Activated naive CD4-positive, alpha-beta T cell treated with anti-CD3 and anti-CD28 coated beads, Interleukin-2, amount 10 ng/mL, durations not matched to agents 7 days and 5 days (primary cell): ENCODE measurements at regions not wholly inside any gene's neighbourhood (a gene's known extent, or its start where the extent isn't known, plus 50 kb on each side); places are given as distances from the start of the nearest gene placed in this dataset.
"Not testable (repeated sequence)": the region's sequence is repeated elsewhere in the genome, so short reads cannot be mapped to it uniquely, and the experiment has no call there.

ENCODE experiments used
- CTCF ChIA-PET: fragments of 350-600 bp; sonication (Branson Sonifier 250); formaldehyde crosslinking; loops from one replicate; lab custom pipeline; 2021; ENCODE audit warnings: antibody characterized with exemption; lab: Charles Lee
- DNase-seq: peaks from one replicate; pipeline ENCODE4 v3.0.0-alpha.2; 2020
- H3K27ac Mint-ChIP-seq: one replicate; pipeline ENCODE4 v1.8.0; 2021; ENCODE audit warnings: mild to moderate bottlenecking, moderate library complexity, mixed read lengths
- H3K27me3 Mint-ChIP-seq: one replicate; pipeline ENCODE4 v1.8.0; 2021; ENCODE audit warnings: mild to moderate bottlenecking, mixed read lengths
- H3K36me3 Mint-ChIP-seq: one replicate; pipeline ENCODE4 v1.8.0; 2021; ENCODE audit warnings: mixed read lengths
- H3K4me1 Mint-ChIP-seq: one replicate; pipeline ENCODE4 v1.8.0; 2021; ENCODE audit warnings: mixed read lengths
- H3K4me3 Mint-ChIP-seq: one replicate; pipeline ENCODE4 v1.8.0; 2021; ENCODE audit warnings: mild to moderate bottlenecking, moderate library complexity, mixed read lengths
- H3K9me3 Mint-ChIP-seq: one replicate; pipeline ENCODE4 v1.8.0; 2021; ENCODE audit warnings: mixed read lengths

- H3K27me3 Mint-ChIP-seq: peaks cover 12% of the 10 kb centered on the region
- peak; percentile 15 for DNase-seq
- H3K27ac Mint-ChIP-seq, CTCF ChIA-PET, H3K9me3 Mint-ChIP-seq, H3K4me3 Mint-ChIP-seq, H3K4me1 Mint-ChIP-seq, H3K36me3 Mint-ChIP-seq: not testable (repeated sequence)
Observed at GRCh38 chr15:30195355-30196008, 60.6 kb downstream of the GOLGA8T start.

- H3K27ac Mint-ChIP-seq, H3K4me3 Mint-ChIP-seq, H3K4me1 Mint-ChIP-seq, H3K36me3 Mint-ChIP-seq, H3K9me3 Mint-ChIP-seq, CTCF ChIA-PET: not testable (repeated sequence)
- H3K27me3 Mint-ChIP-seq: peaks cover 12% of the 10 kb centered on the region
- DNase-seq: peak; percentile 48
Observed at GRCh38 chr15:30196009-30196375, 61.1 kb downstream of the GOLGA8T start.

- H3K4me1 Mint-ChIP-seq, H3K27me3 Mint-ChIP-seq, DNase-seq, H3K27ac Mint-ChIP-seq, H3K9me3 Mint-ChIP-seq, H3K4me3 Mint-ChIP-seq, H3K36me3 Mint-ChIP-seq, CTCF ChIA-PET: not testable (repeated sequence)
Observed at GRCh38 chr15:30196769-30197168, 61.9 kb downstream of the GOLGA8T start.

- CTCF ChIA-PET, H3K36me3 Mint-ChIP-seq, DNase-seq, H3K27ac Mint-ChIP-seq, H3K27me3 Mint-ChIP-seq, H3K9me3 Mint-ChIP-seq, H3K4me1 Mint-ChIP-seq, H3K4me3 Mint-ChIP-seq: not testable (repeated sequence)
Observed at GRCh38 chr15:30201517-30201916, 66.7 kb downstream of the GOLGA8T start.

- H3K4me3 Mint-ChIP-seq, H3K27ac Mint-ChIP-seq, CTCF ChIA-PET, H3K4me1 Mint-ChIP-seq, H3K27me3 Mint-ChIP-seq, H3K9me3 Mint-ChIP-seq, H3K36me3 Mint-ChIP-seq, DNase-seq: not testable (repeated sequence)
Observed at GRCh38 chr15:30213733-30214132, 78.9 kb downstream of the GOLGA8T start.

GRCh38 chr15:30221803-30222202 lies 87.0 kb downstream of the GOLGA8T start:
- H3K27me3 Mint-ChIP-seq, H3K27ac Mint-ChIP-seq, CTCF ChIA-PET, DNase-seq, H3K36me3 Mint-ChIP-seq, H3K4me3 Mint-ChIP-seq, H3K9me3 Mint-ChIP-seq, H3K4me1 Mint-ChIP-seq: not testable (repeated sequence)

GRCh38 chr15:30222798-30223591 lies 88.1 kb downstream of the GOLGA8T start:
- H3K4me3 Mint-ChIP-seq, DNase-seq, H3K27ac Mint-ChIP-seq, H3K36me3 Mint-ChIP-seq, H3K4me1 Mint-ChIP-seq, H3K27me3 Mint-ChIP-seq, H3K9me3 Mint-ChIP-seq, CTCF ChIA-PET: not testable (repeated sequence)

- H3K27ac Mint-ChIP-seq, H3K9me3 Mint-ChIP-seq, H3K27me3 Mint-ChIP-seq, H3K4me1 Mint-ChIP-seq, H3K36me3 Mint-ChIP-seq, DNase-seq, H3K4me3 Mint-ChIP-seq, CTCF ChIA-PET: not testable (repeated sequence)
Observed at GRCh38 chr15:30225233-30225891, 90.5 kb downstream of the GOLGA8T start.

GRCh38 chr15:30261432-30262141 lies 126.7 kb downstream of the GOLGA8T start:
- H3K27me3 Mint-ChIP-seq, H3K4me3 Mint-ChIP-seq, H3K9me3 Mint-ChIP-seq, H3K27ac Mint-ChIP-seq, H3K4me1 Mint-ChIP-seq, DNase-seq, H3K36me3 Mint-ChIP-seq, CTCF ChIA-PET: not testable (repeated sequence)

- H3K36me3 Mint-ChIP-seq, H3K27me3 Mint-ChIP-seq, H3K4me3 Mint-ChIP-seq, H3K9me3 Mint-ChIP-seq, H3K4me1 Mint-ChIP-seq, DNase-seq, CTCF ChIA-PET, H3K27ac Mint-ChIP-seq: not testable (repeated sequence)
Observed at GRCh38 chr15:30262142-30262460, 127.2 kb downstream of the GOLGA8T start.

- H3K4me3 Mint-ChIP-seq, H3K9me3 Mint-ChIP-seq, H3K4me1 Mint-ChIP-seq, CTCF ChIA-PET, H3K27ac Mint-ChIP-seq, H3K27me3 Mint-ChIP-seq, DNase-seq, H3K36me3 Mint-ChIP-seq: not testable (repeated sequence)
Observed at GRCh38 chr15:30264000-30264399, 129.1 kb downstream of the GOLGA8T start.

- DNase-seq, CTCF ChIA-PET, H3K4me1 Mint-ChIP-seq, H3K27me3 Mint-ChIP-seq, H3K4me3 Mint-ChIP-seq, H3K27ac Mint-ChIP-seq, H3K36me3 Mint-ChIP-seq, H3K9me3 Mint-ChIP-seq: not testable (repeated sequence)
Observed at GRCh38 chr15:30295150-30295844, 98.0 kb downstream of the CHRFAM7A start.

- H3K9me3 Mint-ChIP-seq, H3K36me3 Mint-ChIP-seq, H3K4me1 Mint-ChIP-seq, DNase-seq, H3K4me3 Mint-ChIP-seq, H3K27ac Mint-ChIP-seq, H3K27me3 Mint-ChIP-seq, CTCF ChIA-PET: not testable (repeated sequence)
Observed at GRCh38 chr15:30303968-30304367, 89.4 kb downstream of the CHRFAM7A start.
